ENCODE measurements at regions not wholly inside any gene's neighbourhood (a gene's known extent, or its start where the extent isn't known, plus 50 kb on each side); places are given as distances from the start of the nearest gene placed in this dataset.
"Not testable (repeated sequence)": the region's sequence is repeated elsewhere in the genome, so short reads cannot be mapped to it uniquely, and the experiment has no call there.

GRCh38 chr4:130029442-130029841 is 933.5 kb downstream of the C4orf33 start:
- Histone ChIP-seq H3K27me3 (ENCODE audit: control insufficient read depth, insufficient read depth, low read length) (no peaks in the 10 kb centered on the region), H3K9ac (no peak overlapping the region), H3K4me3 (ENCODE audit: low read depth, low read length) (no peak overlapping the region), H3K79me2 (no peaks in the 10 kb centered on the region), H3K36me3 (ENCODE audit: control insufficient read depth, insufficient read depth, low read length) (no peaks in the 10 kb centered on the region), H3K4me1 (no peaks in the 10 kb centered on the region), H3K9me3 (ENCODE audit: control insufficient read depth, low read length) (no peaks in the 10 kb centered on the region), H3K4me2 (ENCODE audit: low read length) (no peak overlapping the region), H3K27ac (no peak overlapping the region), H2AFZ (no peak overlapping the region)
- no peak for TF ChIP-seq CTCF (IDR thresholded peaks at IDR 0.05)

- Histone ChIP-seq H3K36me3 (ENCODE audit: control insufficient read depth, insufficient read depth, low read length) (no peaks in the 10 kb centered on the region), H3K9ac (no peak overlapping the region), H3K79me2 (no peaks in the 10 kb centered on the region), H3K27ac (no peak overlapping the region), H3K4me2 (ENCODE audit: low read length) (no peak overlapping the region), H3K4me1 (no peaks in the 10 kb centered on the region), H3K27me3 (ENCODE audit: control insufficient read depth, insufficient read depth, low read length) (no peaks in the 10 kb centered on the region), H3K9me3 (ENCODE audit: control insufficient read depth, low read length) (no peaks in the 10 kb centered on the region), H3K4me3 (ENCODE audit: low read depth, low read length) (no peak overlapping the region), H2AFZ (no peak overlapping the region)
- no peak for TF ChIP-seq CTCF (IDR thresholded peaks at IDR 0.05)
Measured at GRCh38 chr4:130031858-130032257, 935.9 kb downstream of the C4orf33 start.

GRCh38 chr4:130033657-130034056 is 937.7 kb downstream of the C4orf33 start:
- H3K27me3 ChIP-seq (ENCODE audit: control insufficient read depth, insufficient read depth, low read length); H3K9ac ChIP-seq; H3K4me1 ChIP-seq; H3K79me2 ChIP-seq; H3K4me3 ChIP-seq (ENCODE audit: low read depth, low read length); H2AFZ ChIP-seq; H3K36me3 ChIP-seq (ENCODE audit: control insufficient read depth, insufficient read depth, low read length); H3K4me2 ChIP-seq (ENCODE audit: low read length); H3K9me3 ChIP-seq (ENCODE audit: control insufficient read depth, low read length); H3K27ac ChIP-seq: not testable (repeated sequence)

- no peaks in the 10 kb centered on the region for H3K79me2 ChIP-seq
- no peaks in the 10 kb centered on the region for H3K4me1 ChIP-seq
- TF ChIP-seq CTCF (IDR thresholded peaks at IDR 0.05) = no peak
- H3K27me3 ChIP-seq (ENCODE audit: control insufficient read depth, insufficient read depth, low read length) = no peaks in the 10 kb centered on the region
- no peak overlapping the region for H3K4me2 ChIP-seq (ENCODE audit: low read length)
- H3K9ac ChIP-seq = no peak overlapping the region
- H3K9me3 ChIP-seq (ENCODE audit: control insufficient read depth, low read length) = no peaks in the 10 kb centered on the region
- no peak overlapping the region for H2AFZ ChIP-seq
- H3K36me3 ChIP-seq (ENCODE audit: control insufficient read depth, insufficient read depth, low read length) = no peaks in the 10 kb centered on the region
- no peak overlapping the region for H3K27ac ChIP-seq
- H3K4me3 ChIP-seq (ENCODE audit: low read depth, low read length) = no peak overlapping the region
Measured at GRCh38 chr4:130034876-130035275, 938.9 kb downstream of the C4orf33 start.

- Histone ChIP-seq H3K9ac (no peak overlapping the region), H3K27ac (no peak overlapping the region), H3K9me3 (ENCODE audit: control insufficient read depth, low read length) (no peaks in the 10 kb centered on the region), H3K27me3 (ENCODE audit: control insufficient read depth, insufficient read depth, low read length) (no peaks in the 10 kb centered on the region), H3K79me2 (no peaks in the 10 kb centered on the region), H2AFZ (no peak overlapping the region), H3K4me3 (ENCODE audit: low read depth, low read length) (no peak overlapping the region), H3K4me1 (no peaks in the 10 kb centered on the region), H3K36me3 (ENCODE audit: control insufficient read depth, insufficient read depth, low read length) (no peaks in the 10 kb centered on the region), H3K4me2 (ENCODE audit: low read length) (no peak overlapping the region)
- TF ChIP-seq CTCF (IDR thresholded peaks at IDR 0.05) = no peak
Measured at GRCh38 chr4:130035391-130035790, 939.4 kb downstream of the C4orf33 start.

- H3K4me2 ChIP-seq (ENCODE audit: low read length); H3K9me3 ChIP-seq (ENCODE audit: control insufficient read depth, low read length); H3K4me1 ChIP-seq; H3K36me3 ChIP-seq (ENCODE audit: control insufficient read depth, insufficient read depth, low read length); H3K4me3 ChIP-seq (ENCODE audit: low read depth, low read length); H3K9ac ChIP-seq; H3K27me3 ChIP-seq (ENCODE audit: control insufficient read depth, insufficient read depth, low read length); H2AFZ ChIP-seq; H3K79me2 ChIP-seq; H3K27ac ChIP-seq: not testable (repeated sequence)
Measured at GRCh38 chr4:130037866-130038265, 941.9 kb downstream of the C4orf33 start.

GRCh38 chr4:130038540-130038939 is 942.6 kb downstream of the C4orf33 start:
- H3K4me2 ChIP-seq (ENCODE audit: low read length); H3K4me3 ChIP-seq (ENCODE audit: low read depth, low read length); H2AFZ ChIP-seq; H3K9me3 ChIP-seq (ENCODE audit: control insufficient read depth, low read length); H3K27me3 ChIP-seq (ENCODE audit: control insufficient read depth, insufficient read depth, low read length); H3K27ac ChIP-seq; H3K4me1 ChIP-seq; H3K36me3 ChIP-seq (ENCODE audit: control insufficient read depth, insufficient read depth, low read length); H3K9ac ChIP-seq; H3K79me2 ChIP-seq: not testable (repeated sequence)
